Gastrocnemius medialis (tissue), 4 donors: ENCODE measurements at regions not wholly inside any gene's neighbourhood (a gene's known extent, or its start where the extent isn't known, plus 50 kb on each side); places are given as distances from the start of the nearest gene placed in this dataset.

Experiments used
- ATAC-seq, 2 donors: fragments of 150-250 bp; one replicate each; pipeline ENCODE4 v1.9.1; 2016
- DNase-seq, 2 donors: peaks; one replicate each; pipeline ENCODE4 v3.0.0-alpha.2; 2019
- H3K27ac ChIP-seq, 4 donors: fragments of 200-600 bp; sonication (generic); 1 replicate in 1 of 4; 2 replicates in 3 of 4; pipeline ENCODE4 v1.5.1; 2016 to 2018; ENCODE audit warnings: mild to moderate bottlenecking in 2 of 4, moderate library complexity in 1 of 4
- H3K27me3 ChIP-seq, 3 donors: fragments of 200-600 bp; sonication (generic) in 2 of 3; 1 replicate in 1 of 3; 2 replicates in 2 of 3; pipeline versions ENCODE4 v1.5.1 to v1.6.0; 2016 to 2019; ENCODE audit warnings: mild to moderate bottlenecking in 1 of 3, moderate library complexity in 1 of 3
- H3K36me3 ChIP-seq, 2 donors: fragments of 200-600 bp; sonication (generic) in 1 of 2; one replicate each; pipeline ENCODE4 v1.5.1; 2017 to 2018
- H3K4me1 ChIP-seq, 2 donors: fragments of 200-600 bp; sonication (generic) in 1 of 2; one replicate each; pipeline ENCODE4 v1.5.1; 2016 to 2017; ENCODE audit warnings: mild to moderate bottlenecking in 2 of 2
- H3K4me3 ChIP-seq, 4 donors: fragments of 200-600 bp; sonication (generic) in 3 of 4; 1 replicate in 1 of 4; 2 replicates in 3 of 4; pipeline ENCODE4 v1.5.1; 2016 to 2019; ENCODE audit warnings: mild to moderate bottlenecking in 2 of 4
- H3K9me3 ChIP-seq, 3 donors: fragments of 200-600 bp; sonication (generic) in 2 of 3; 1 replicate in 1 of 3; 2 replicates in 2 of 3; pipeline ENCODE4 v1.5.1; 2016 to 2019
- POLR2A ChIP-seq, 2 donors: fragments of 450-650 bp; IDR thresholded peaks; one replicate each; pipeline ENCODE4 v1.6.1; 2017; ENCODE audit warnings: antibody characterized with exemption in 2 of 2, mild to moderate bottlenecking in 2 of 2, moderate library complexity in 2 of 2
- in situ Hi-C, 4 donors: fragments of 200-750 bp; cut with MboI; loops; one replicate each; pipeline versions ENCODE4 v1.15.0 to v1.8.0; 2017; ENCODE audit warnings: low sequenced_read_pairs in 4 of 4
- intact Hi-C: fragments of 100-400 bp; cut with DNase I; formaldehyde crosslinking; loops from one replicate; pipeline ENCODE4 v1.15.1; 2023; ENCODE audit warnings: low total_unique reads
- TF ChIP-seq, protein P1 (sequence below), 5 experiments: fragments of 450-650 bp in 3 of 5; fragments of 200-600 bp in 2 of 5; sonication (generic) in 2 of 5; IDR thresholded peaks in 4 of 5; conservative IDR thresholded peaks in 1 of 5; 1 replicate in 4 of 5; 2 replicates in 1 of 5; pipeline ENCODE4 v1.5.1; 2016 to 2019; ENCODE audit warnings: antibody characterized with exemption in 5 of 5, mild to moderate bottlenecking in 3 of 5, moderate library complexity in 3 of 5

DNA sequence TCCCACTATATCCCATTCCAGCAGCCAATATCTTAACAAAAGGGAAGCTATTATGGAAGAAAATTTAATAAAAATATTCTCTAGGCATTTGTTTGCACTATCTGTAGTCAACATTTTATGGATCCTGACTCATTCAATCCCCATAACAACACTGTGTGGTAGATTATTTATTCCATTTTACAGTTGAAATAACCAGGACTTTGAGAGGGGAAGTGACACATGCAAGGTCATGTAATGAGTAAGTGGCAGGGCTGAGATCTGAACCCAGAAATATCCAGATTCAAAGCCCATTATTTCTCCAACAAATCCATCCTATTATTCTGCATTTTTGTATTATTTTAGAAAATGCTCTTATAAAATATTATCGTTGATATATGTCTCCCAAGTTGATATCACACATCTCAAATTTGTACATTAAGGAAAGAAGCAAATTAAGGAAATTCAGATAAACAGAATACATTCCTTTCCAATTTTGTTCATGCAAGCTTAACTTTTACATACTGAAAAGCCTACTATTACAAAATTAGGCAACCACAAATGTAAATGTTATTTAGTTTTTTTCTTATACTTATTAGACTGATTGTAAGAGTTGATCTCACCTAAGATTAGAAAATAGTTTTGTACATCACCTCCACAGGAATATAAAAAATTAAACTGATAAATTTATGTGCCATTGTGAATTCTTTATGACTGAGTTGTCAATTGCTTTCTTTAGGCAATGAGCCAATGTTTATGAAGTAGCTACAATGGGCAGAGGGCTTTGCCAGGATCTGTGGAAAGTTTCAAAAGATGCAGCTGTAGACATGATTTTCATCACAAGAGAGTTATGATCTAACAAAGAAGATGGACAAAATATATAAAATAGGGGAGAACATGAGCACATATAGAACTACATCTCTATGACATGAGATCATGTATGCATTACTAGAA lies 55.1 kb upstream of the E2F7 start:
- TF ChIP-seq, protein P1, sequence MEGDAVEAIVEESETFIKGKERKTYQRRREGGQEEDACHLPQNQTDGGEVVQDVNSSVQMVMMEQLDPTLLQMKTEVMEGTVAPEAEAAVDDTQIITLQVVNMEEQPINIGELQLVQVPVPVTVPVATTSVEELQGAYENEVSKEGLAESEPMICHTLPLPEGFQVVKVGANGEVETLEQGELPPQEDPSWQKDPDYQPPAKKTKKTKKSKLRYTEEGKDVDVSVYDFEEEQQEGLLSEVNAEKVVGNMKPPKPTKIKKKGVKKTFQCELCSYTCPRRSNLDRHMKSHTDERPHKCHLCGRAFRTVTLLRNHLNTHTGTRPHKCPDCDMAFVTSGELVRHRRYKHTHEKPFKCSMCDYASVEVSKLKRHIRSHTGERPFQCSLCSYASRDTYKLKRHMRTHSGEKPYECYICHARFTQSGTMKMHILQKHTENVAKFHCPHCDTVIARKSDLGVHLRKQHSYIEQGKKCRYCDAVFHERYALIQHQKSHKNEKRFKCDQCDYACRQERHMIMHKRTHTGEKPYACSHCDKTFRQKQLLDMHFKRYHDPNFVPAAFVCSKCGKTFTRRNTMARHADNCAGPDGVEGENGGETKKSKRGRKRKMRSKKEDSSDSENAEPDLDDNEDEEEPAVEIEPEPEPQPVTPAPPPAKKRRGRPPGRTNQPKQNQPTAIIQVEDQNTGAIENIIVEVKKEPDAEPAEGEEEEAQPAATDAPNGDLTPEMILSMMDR (IDR thresholded peaks at IDR 0.05 in 4 of 5, conservative IDR thresholded peaks at IDR 0.05 in 1 of 5), result no peak
- no peak for TF ChIP-seq POLR2A (IDR thresholded peaks at IDR 0.05)
- Histone ChIP-seq H3K4me1 (no peaks in the 10 kb centered on the region), H3K9me3 (no peaks in the 10 kb centered on the region), H3K4me3 (no peak overlapping the region), H3K27ac (no peak overlapping the region), H3K27me3 (no peaks in the 10 kb centered on the region), H3K36me3 (no peaks in the 10 kb centered on the region)
- intact Hi-C loops (no loop called here), in situ Hi-C loops (no loop called here)
- ATAC-seq (no peak), DNase-seq (no peak)

DNA sequence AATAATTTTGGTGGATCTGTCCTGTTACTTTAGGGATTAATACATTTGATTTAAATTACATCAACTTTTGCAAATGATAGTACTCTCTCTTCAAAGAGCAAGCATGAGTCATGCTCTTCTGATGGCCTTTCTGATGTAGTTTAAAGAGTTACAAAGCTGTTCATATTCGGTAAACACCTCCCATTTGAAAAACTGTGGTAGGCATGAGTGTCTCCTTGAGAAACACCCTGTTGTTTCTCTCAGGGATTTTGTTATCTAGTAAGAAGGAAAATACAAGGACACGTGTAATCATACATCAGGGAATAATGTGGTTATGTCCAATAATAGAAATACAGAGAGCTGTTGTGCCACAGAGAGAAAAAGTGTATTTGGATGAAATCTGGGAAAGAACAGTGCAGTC lies 53.3 kb upstream of the E2F7 start:
- ATAC-seq, result no peak
- Histone ChIP-seq H3K27ac (no peak overlapping the region), H3K4me1 (no peaks in the 10 kb centered on the region), H3K4me3 (no peak overlapping the region), H3K9me3 (no peaks in the 10 kb centered on the region), H3K36me3 (no peaks in the 10 kb centered on the region), H3K27me3 (no peaks in the 10 kb centered on the region)
- DNase-seq, result no peak
- in situ Hi-C loops (no loop called here), intact Hi-C loops (no loop called here)
- TF ChIP-seq, protein P1 (IDR thresholded peaks at IDR 0.05 in 4 of 5, conservative IDR thresholded peaks at IDR 0.05 in 1 of 5), result no peak
- TF ChIP-seq POLR2A (IDR thresholded peaks at IDR 0.05), result no peak

DNA sequence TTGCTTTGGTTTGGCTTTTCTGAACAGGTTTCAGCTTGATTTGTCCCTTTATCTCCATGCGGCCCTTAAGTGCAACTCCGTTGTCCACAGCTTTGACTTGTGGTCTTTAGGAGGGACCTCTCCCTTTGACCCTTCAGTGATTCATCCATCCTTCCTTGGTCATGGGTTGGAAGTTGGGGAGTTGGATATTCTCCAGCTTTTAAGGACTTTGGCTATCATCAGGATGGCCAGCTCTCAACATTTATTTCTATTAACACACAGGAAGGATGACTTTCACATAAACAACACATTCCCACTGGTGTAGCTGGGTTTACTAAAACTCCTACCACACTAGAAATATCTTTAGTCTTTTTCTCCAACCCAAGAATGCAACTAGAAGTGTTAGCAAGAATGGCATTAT lies 50.9 kb upstream of the E2F7 start:
- intact Hi-C loops, result no loop called here
- no peaks in the 10 kb centered on the region for H3K9me3 ChIP-seq

DNA sequence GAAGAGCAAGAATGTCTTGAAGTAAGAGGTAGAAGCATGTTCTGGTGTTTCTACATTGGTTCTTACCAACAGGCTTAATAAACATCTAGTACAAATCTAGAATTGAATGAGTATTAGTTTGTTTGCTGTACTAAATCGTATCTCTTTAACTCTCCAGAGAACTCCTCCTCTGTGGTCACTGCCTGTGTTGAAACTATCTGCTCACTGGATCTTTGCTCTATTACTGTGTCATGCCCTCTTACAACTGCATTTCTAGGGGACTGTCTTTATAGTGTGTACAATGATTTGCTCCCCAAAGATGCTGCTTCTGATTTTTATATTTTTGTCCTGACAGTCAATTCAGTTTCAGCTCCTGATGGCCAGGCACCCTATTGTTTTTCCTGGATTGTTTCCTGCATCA lies 50.1 kb upstream of the E2F7 start:
- in situ Hi-C loops (no loop called here), intact Hi-C loops (no loop called here)
- no peak overlapping the region for H3K4me3 ChIP-seq
- H3K9me3 ChIP-seq, result no peaks in the 10 kb centered on the region
- no peaks in the 10 kb centered on the region for H3K27me3 ChIP-seq
- ATAC-seq (no peak), DNase-seq (no peak)
- H3K4me1 ChIP-seq, result no peaks in the 10 kb centered on the region
- no peaks in the 10 kb centered on the region for H3K36me3 ChIP-seq
- H3K27ac ChIP-seq, result no peak overlapping the region
- TF ChIP-seq, protein P1 (IDR thresholded peaks at IDR 0.05 in 4 of 5, conservative IDR thresholded peaks at IDR 0.05 in 1 of 5), result no peak
- no peak for TF ChIP-seq POLR2A (IDR thresholded peaks at IDR 0.05)

More for the DNA sequence above, 50.9 kb upstream of the E2F7 start:
- H3K27ac ChIP-seq, result no peak overlapping the region
- no peaks in the 10 kb centered on the region for H3K4me1 ChIP-seq
- H3K36me3 ChIP-seq, result no peaks in the 10 kb centered on the region
- TF ChIP-seq, protein P1 (IDR thresholded peaks at IDR 0.05 in 4 of 5, conservative IDR thresholded peaks at IDR 0.05 in 1 of 5), result no peak
- no peak for TF ChIP-seq POLR2A (IDR thresholded peaks at IDR 0.05)
- in situ Hi-C loops, result no loop called here
- no peaks in the 10 kb centered on the region for H3K27me3 ChIP-seq
- H3K4me3 ChIP-seq, result no peak overlapping the region
- DNase-seq (no peak), ATAC-seq (no peak)
